Tibial artery (tissue), 4 donors: ENCODE measurements at regions not wholly inside any gene's neighbourhood (a gene's known extent, or its start where the extent isn't known, plus 50 kb on each side); places are given as distances from the start of the nearest gene placed in this dataset.

Experiments used
- DNase-seq, 2 donors: peaks; one replicate each; pipeline ENCODE4 v3.0.0-alpha.2; 2019
- H3K27ac ChIP-seq, 2 donors: fragments of 200-600 bp; sonication (generic) in 1 of 2; 1 replicate in 1 of 2; 2 replicates in 1 of 2; pipeline ENCODE4 v1.5.1; 2018 to 2019; ENCODE audit warnings: mild to moderate bottlenecking in 1 of 2
- H3K27me3 ChIP-seq, 2 donors: fragments of 200-600 bp; sonication (generic) in 1 of 2; one replicate each; pipeline versions ENCODE4 v1.5.1 to v1.6.0; 2016 to 2019
- H3K36me3 ChIP-seq, 3 donors: fragments of 200-600 bp; sonication (generic) in 2 of 3; one replicate each; pipeline ENCODE4 v1.5.1; 2016 to 2019; ENCODE audit warnings: mild to moderate bottlenecking in 2 of 3
- H3K4me1 ChIP-seq, 4 donors: fragments of 200-600 bp; sonication (generic) in 2 of 4; 1 replicate in 3 of 4; 2 replicates in 1 of 4; pipeline ENCODE4 v1.5.1; 2016 to 2019
- H3K4me3 ChIP-seq, 2 donors: fragments of 200-600 bp; sonication (generic) in 1 of 2; 1 replicate in 1 of 2; 2 replicates in 1 of 2; pipeline ENCODE4 v1.5.1; 2018 to 2019; ENCODE audit warnings: mild to moderate bottlenecking in 2 of 2
- H3K9me3 ChIP-seq, 3 donors: fragments of 200-600 bp; sonication (generic) in 1 of 3; one replicate each; pipeline ENCODE4 v1.5.1; 2016 to 2019
- CTCF ChIP-seq, 2 experiments: fragments of 200-600 bp in 1 of 2; fragments of 450-650 bp in 1 of 2; IDR thresholded peaks; one replicate each; pipeline ENCODE4 v1.5.1; 2017 to 2019; ENCODE audit warnings: antibody characterized with exemption in 2 of 2, mild to moderate bottlenecking in 1 of 2, moderate library complexity in 1 of 2
- intact Hi-C: fragments of 100-400 bp; cut with DNase I; formaldehyde crosslinking; loops from one replicate; pipeline ENCODE4 v1.15.0; 2023; ENCODE audit warnings: low total_unique reads

DNA sequence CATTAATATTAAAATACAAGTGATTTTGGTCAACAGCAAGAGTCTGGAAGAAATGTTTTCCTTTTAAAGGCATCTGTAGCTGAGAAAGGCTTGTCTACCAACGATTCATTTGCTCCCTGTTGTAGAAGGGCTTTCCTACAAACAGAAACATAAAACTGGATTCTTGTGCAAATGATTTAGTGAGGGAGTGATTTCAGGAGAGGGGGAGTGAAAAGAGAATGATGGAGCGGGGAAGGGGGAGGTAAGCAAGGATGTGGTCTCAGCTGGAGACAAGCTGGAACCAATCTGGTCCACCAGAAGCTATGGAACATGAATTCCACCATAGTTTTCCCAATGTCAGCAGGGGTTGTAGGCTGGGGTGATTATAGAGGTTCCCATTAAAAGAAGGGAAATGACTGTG, 196.3 kb downstream of the FBXO4 start:
- H3K27ac ChIP-seq, result no peak overlapping the region
- no peaks in the 10 kb centered on the region for H3K36me3 ChIP-seq
- H3K4me1 ChIP-seq, result no peaks in the 10 kb centered on the region
- intact Hi-C loops, result no loop called here
- H3K9me3 ChIP-seq, result no peaks in the 10 kb centered on the region
- H3K27me3 ChIP-seq, result no peaks in the 10 kb centered on the region
- no peak for DNase-seq
- no peak overlapping the region for H3K4me3 ChIP-seq
- TF ChIP-seq CTCF (IDR thresholded peaks at IDR 0.05), result no peak

DNA sequence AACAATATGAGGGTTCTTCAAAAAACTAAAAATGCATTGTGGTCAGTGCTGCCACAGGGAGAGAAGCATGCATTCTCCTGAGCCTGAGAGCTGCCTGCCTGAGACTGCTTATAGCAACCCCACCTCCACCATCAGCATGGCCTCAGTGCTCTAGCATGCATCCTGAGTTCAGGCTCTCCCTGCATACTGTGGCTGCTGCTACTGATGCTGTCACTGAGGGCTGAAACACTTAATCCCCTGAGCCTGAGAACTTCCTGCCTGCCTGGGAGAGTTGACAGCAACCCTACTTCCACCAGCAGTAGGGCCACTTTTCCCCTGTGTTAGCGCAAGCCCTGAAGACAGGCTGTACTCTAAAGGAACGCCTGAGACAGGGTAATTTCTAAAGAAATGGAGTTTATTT, 206.0 kb downstream of the FBXO4 start:
- TF ChIP-seq CTCF (IDR thresholded peaks at IDR 0.05), result no peak
- no peak overlapping the region for H3K4me3 ChIP-seq
- no peaks in the 10 kb centered on the region for H3K27me3 ChIP-seq
- no peak for DNase-seq
- peaks cover 0 to 9% (median 0%) of the 10 kb centered on the region in 3 donors for H3K9me3 ChIP-seq
- no peaks in the 10 kb centered on the region for H3K36me3 ChIP-seq
- H3K27ac ChIP-seq, result no peak overlapping the region
- intact Hi-C loops, result no loop called here
- H3K4me1 ChIP-seq, result no peaks in the 10 kb centered on the region

GRCh38 chr5:42143361-42143760, 218.3 kb downstream of the FBXO4 start:
- intact Hi-C loops, result no loop called here
- H3K27me3 ChIP-seq, result no peaks in the 10 kb centered on the region
- H3K4me1 ChIP-seq, result no peaks in the 10 kb centered on the region
- H3K4me3 ChIP-seq, result no peak overlapping the region
- H3K9me3 ChIP-seq, result no peaks in the 10 kb centered on the region
- no peak overlapping the region for H3K27ac ChIP-seq
- TF ChIP-seq CTCF (IDR thresholded peaks at IDR 0.05), result no peak
- DNase-seq, result no peak
- no peaks in the 10 kb centered on the region for H3K36me3 ChIP-seq

GRCh38 chr5:42148813-42149212, 223.7 kb downstream of the FBXO4 start:
- Histone ChIP-seq H3K4me1 (no peaks in the 10 kb centered on the region), H3K36me3 (no peaks in the 10 kb centered on the region), H3K9me3 (peaks cover 0 to 13% (median 12%) of the 10 kb centered on the region in 3 donors), H3K27me3 (no peaks in the 10 kb centered on the region), H3K4me3 (no peak overlapping the region), H3K27ac (no peak overlapping the region)
- no peak for TF ChIP-seq CTCF (IDR thresholded peaks at IDR 0.05)
- intact Hi-C loops, result no loop called here
- no peak for DNase-seq

- no peak overlapping the region for H3K4me3 ChIP-seq
- no peaks in the 10 kb centered on the region for H3K9me3 ChIP-seq
- H3K36me3 ChIP-seq, result no peaks in the 10 kb centered on the region
- no peak for TF ChIP-seq CTCF (IDR thresholded peaks at IDR 0.05)
- no peak overlapping the region for H3K27ac ChIP-seq
- no peak for DNase-seq
- no peaks in the 10 kb centered on the region for H3K27me3 ChIP-seq
- H3K4me1 ChIP-seq, result no peaks in the 10 kb centered on the region
- intact Hi-C loops, result no loop called here
Measured at GRCh38 chr5:42157215-42157614, 232.1 kb downstream of the FBXO4 start.

DNA sequence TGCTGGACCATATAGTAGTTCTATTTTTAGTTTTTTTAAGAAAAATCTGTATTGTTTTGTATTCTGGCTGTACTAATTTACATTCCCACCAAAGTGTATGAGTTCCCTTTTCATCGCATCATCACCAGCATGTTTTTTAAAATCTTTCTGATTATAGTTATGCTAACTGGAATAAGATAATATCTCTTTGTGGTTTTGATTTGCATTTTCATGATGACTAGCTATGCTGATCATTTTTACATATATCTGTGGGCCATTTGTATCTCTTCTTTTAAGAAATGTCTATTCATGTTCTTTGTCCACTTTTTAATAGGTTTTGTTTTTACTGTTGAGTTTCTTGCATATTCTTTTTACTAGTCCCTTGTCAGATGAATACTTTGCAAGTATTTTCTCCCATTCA, 238.0 kb downstream of the FBXO4 start:
- no peak for DNase-seq
- TF ChIP-seq CTCF (IDR thresholded peaks at IDR 0.05), result no peak
- Histone ChIP-seq H3K27ac (no peak overlapping the region), H3K36me3 (no peaks in the 10 kb centered on the region), H3K9me3 (no peaks in the 10 kb centered on the region), H3K4me1 (no peaks in the 10 kb centered on the region), H3K27me3 (no peaks in the 10 kb centered on the region), H3K4me3 (no peak overlapping the region)
- intact Hi-C loops, result no loop called here
